PC-9 (cell line): ENCODE measurements at regions not wholly inside any gene's neighbourhood (a gene's known extent, or its start where the extent isn't known, plus 50 kb on each side); places are given as distances from the start of the nearest gene placed in this dataset.

ENCODE experiments used
- EZH2 ChIP-seq: fragments of 200-600 bp; sonication (generic); IDR thresholded peaks from 2 replicates; pipeline ENCODE4 v1.8.0; 2017; ENCODE audit warnings: antibody characterized with exemption, low read depth
- TF ChIP-seq, protein P1 (sequence below): fragments of 200-600 bp; sonication (generic); conservative IDR thresholded peaks from 2 replicates; pipeline ENCODE4 v1.6.1; 2017; ENCODE audit warnings: mixed run types, antibody characterized with exemption, mild to moderate bottlenecking, moderate library complexity

- TF ChIP-seq, protein P1, sequence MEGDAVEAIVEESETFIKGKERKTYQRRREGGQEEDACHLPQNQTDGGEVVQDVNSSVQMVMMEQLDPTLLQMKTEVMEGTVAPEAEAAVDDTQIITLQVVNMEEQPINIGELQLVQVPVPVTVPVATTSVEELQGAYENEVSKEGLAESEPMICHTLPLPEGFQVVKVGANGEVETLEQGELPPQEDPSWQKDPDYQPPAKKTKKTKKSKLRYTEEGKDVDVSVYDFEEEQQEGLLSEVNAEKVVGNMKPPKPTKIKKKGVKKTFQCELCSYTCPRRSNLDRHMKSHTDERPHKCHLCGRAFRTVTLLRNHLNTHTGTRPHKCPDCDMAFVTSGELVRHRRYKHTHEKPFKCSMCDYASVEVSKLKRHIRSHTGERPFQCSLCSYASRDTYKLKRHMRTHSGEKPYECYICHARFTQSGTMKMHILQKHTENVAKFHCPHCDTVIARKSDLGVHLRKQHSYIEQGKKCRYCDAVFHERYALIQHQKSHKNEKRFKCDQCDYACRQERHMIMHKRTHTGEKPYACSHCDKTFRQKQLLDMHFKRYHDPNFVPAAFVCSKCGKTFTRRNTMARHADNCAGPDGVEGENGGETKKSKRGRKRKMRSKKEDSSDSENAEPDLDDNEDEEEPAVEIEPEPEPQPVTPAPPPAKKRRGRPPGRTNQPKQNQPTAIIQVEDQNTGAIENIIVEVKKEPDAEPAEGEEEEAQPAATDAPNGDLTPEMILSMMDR = no peak
- TF ChIP-seq EZH2 = no peak
These were observed 188.1 kb downstream of the ADAM29 start for GRCh38 chr4:175106301-175106700.
